ENCODE measurements at regions not wholly inside any gene's neighbourhood (a gene's known extent, or its start where the extent isn't known, plus 50 kb on each side); places are given as distances from the start of the nearest gene placed in this dataset.

GRCh38 chr9:84589542-84589941 is 80.0 kb upstream of the NTRK2 start:
- TF ChIP-seq CTCF (conservative IDR thresholded peaks at IDR 0.05; ENCODE audit: low read depth, low read length), result no peak
- no peak for TF ChIP-seq POLR2A (IDR thresholded peaks at IDR 0.05; ENCODE audit: low read depth, low read length)

Measured in IMR-90 (cell line).